ENCODE measurements at regions not wholly inside any gene's neighbourhood (a gene's known extent, or its start where the extent isn't known, plus 50 kb on each side); places are given as distances from the start of the nearest gene placed in this dataset.
A peak's percentile ranks its signal among the peaks of the same experiment; 100 is the strongest.

GRCh38 chr3:127457546-127458145 lies 132.9 kb downstream of the TPRA1 start:
- no peak overlapping the region for H2BK5ac ChIP-seq (ENCODE audit: insufficient read length, low read length)
- no peak overlapping the region for H3K4me2 ChIP-seq (ENCODE audit: insufficient read depth, insufficient read length, low read length)
- Mint-ChIP-seq H3K36me3 (ENCODE audit: insufficient read depth in 1 of 3, low read depth in 3 of 3) (no peaks in the 10 kb centered on the region), H3K4me1 (peaks cover 21 to 32% of the 10 kb centered on the region in 2 experiments), H3K9me3 (no peaks in the 10 kb centered on the region; a peak in 2 of 5 replicates), H3K27ac (no peak overlapping the region), H3K4me3 (peak overlapping the region in 1 of 2 experiments; percentile 56; a peak in 1 of 5 replicates), H3K27me3 (ENCODE audit: low read depth) (peaks cover 75% of the 10 kb centered on the region)
- H2BK20ac ChIP-seq (ENCODE audit: low read depth, low read length, poor library complexity, severe bottlenecking): no peak overlapping the region
- H3K79me1 ChIP-seq (ENCODE audit: insufficient read depth, low read depth, low read length, poor library complexity, severe bottlenecking): no peaks in the 10 kb centered on the region
- H3K9me3 ChIP-seq (ENCODE audit: control insufficient read depth, low read depth, low read length): no peaks in the 10 kb centered on the region
- H3K14ac ChIP-seq (ENCODE audit: insufficient read depth, low read length): no peak overlapping the region
- H3K27ac ChIP-seq (ENCODE audit: insufficient read length, low read depth, low read length): no peak overlapping the region
- no peaks in the 10 kb centered on the region for H3K4me1 ChIP-seq (ENCODE audit: insufficient read depth, low read length)
- no CpG with 5 or more reads among the region's 6 CpGs for WGBS (ENCODE audit: extremely low coverage, insufficient read length, low lambda C conversion rate)
- H3K79me2 ChIP-seq (ENCODE audit: insufficient read depth, low read length): no peaks in the 10 kb centered on the region
- H3K23ac ChIP-seq (ENCODE audit: insufficient read length, low read depth, low read length): no peak overlapping the region
- H2AK5ac ChIP-seq (ENCODE audit: insufficient read length, low read length): no peak overlapping the region
- no peak overlapping the region for H3T11ph ChIP-seq (ENCODE audit: low read length)
- H3K23me2 ChIP-seq (ENCODE audit: insufficient read length, low read depth, low read length, poor library complexity, severe bottlenecking): peaks cover 10% of the 10 kb centered on the region
- no peak overlapping the region for H4K8ac ChIP-seq (replicated peaks; ENCODE audit: insufficient read length, low read depth, low read length)
- no peak overlapping the region for H2BK120ac ChIP-seq (ENCODE audit: low read depth, low read length, poor library complexity, severe bottlenecking)
- no peak overlapping the region for H3K56ac ChIP-seq (ENCODE audit: insufficient read length, low read depth, low read length)
- no peak overlapping the region for H2AFZ ChIP-seq (ENCODE audit: low read length)
- H4K20me1 ChIP-seq (ENCODE audit: control insufficient read depth, insufficient read depth, insufficient read length): no peaks in the 10 kb centered on the region
- no peak overlapping the region for H3K4ac ChIP-seq (ENCODE audit: low read depth, low read length)
- no peak overlapping the region for H3K18ac ChIP-seq (ENCODE audit: insufficient read length, low read depth, low read length)
- no peak overlapping the region for H3K9ac ChIP-seq (ENCODE audit: extremely low read depth, insufficient read length, low read length)
- no peak overlapping the region for H2BK12ac ChIP-seq (ENCODE audit: insufficient read length, low read depth, low read length)
- no peak overlapping the region for H4K91ac ChIP-seq (ENCODE audit: insufficient read length, low read depth, low read length)
- DNase-seq: no peak
- H3K27me3 ChIP-seq (ENCODE audit: insufficient read depth, low read length): peaks cover 12% of the 10 kb centered on the region; the same call in 1 of the 2 replicates
- no peak overlapping the region for H4K5ac ChIP-seq (ENCODE audit: insufficient read length, low read depth, low read length)
- TF ChIP-seq CTCF (conservative IDR thresholded peaks at IDR 0.05): no peak
- H2BK15ac ChIP-seq (ENCODE audit: low read depth, low read length): no peak overlapping the region
